ENCODE measurements at regions not wholly inside any gene's neighbourhood (a gene's known extent, or its start where the extent isn't known, plus 50 kb on each side); places are given as distances from the start of the nearest gene placed in this dataset.

DNA sequence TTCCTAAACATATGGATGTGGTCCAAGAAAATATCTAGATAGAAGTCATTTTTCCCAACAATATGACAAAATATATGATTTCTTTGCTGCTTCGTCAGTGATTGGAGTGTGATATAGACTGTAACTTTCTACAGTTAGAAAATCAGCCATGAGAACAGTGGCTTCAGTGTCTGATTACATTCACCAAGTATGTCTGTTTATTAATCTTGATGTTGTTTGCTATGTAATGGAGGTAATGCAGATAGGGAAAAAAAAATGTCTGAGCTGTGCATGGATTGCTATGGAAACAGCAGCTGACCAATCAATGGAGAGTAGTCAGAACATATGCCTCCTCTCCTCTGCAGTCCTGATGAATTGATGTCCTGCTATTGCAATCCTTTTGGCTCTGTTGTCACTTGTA is 72.3 kb upstream of the GAP43 start:
- Histone ChIP-seq H3K27ac (no peak overlapping the region), H3K4me3 (no peak overlapping the region), H3K4me1 (no peaks in the 10 kb centered on the region), H3K4me2 (no peak overlapping the region), H3K9me3 (no peaks in the 10 kb centered on the region)
- TF ChIP-seq ZNF302 (CRISPR knock-in tag; IDR thresholded peaks at IDR 0.05) (no peak), CEBPB (IDR thresholded peaks at IDR 0.05) (no peak), FOSB (CRISPR knock-in tag; IDR thresholded peaks at IDR 0.05) (no peak), PHF8 (IDR thresholded peaks at IDR 0.05; ENCODE audit: borderline replicate concordance, low read depth) (no peak)
- TF ChIP-seq, protein P1, sequence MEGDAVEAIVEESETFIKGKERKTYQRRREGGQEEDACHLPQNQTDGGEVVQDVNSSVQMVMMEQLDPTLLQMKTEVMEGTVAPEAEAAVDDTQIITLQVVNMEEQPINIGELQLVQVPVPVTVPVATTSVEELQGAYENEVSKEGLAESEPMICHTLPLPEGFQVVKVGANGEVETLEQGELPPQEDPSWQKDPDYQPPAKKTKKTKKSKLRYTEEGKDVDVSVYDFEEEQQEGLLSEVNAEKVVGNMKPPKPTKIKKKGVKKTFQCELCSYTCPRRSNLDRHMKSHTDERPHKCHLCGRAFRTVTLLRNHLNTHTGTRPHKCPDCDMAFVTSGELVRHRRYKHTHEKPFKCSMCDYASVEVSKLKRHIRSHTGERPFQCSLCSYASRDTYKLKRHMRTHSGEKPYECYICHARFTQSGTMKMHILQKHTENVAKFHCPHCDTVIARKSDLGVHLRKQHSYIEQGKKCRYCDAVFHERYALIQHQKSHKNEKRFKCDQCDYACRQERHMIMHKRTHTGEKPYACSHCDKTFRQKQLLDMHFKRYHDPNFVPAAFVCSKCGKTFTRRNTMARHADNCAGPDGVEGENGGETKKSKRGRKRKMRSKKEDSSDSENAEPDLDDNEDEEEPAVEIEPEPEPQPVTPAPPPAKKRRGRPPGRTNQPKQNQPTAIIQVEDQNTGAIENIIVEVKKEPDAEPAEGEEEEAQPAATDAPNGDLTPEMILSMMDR (IDR thresholded peaks at IDR 0.05), result no peak
- POLR2A ChIA-PET, result no interaction called here
- DNase-seq (ENCODE audit: low read depth in 1 of 2, low spot score in 1 of 2) (no peak), ATAC-seq (no peak), FAIRE-seq (no peak)
- 37% methylated on average over 1 of the region's 1 CpG for WGBS (ENCODE audit: missing lambda C conversion rate)
- CTCF ChIA-PET, result interaction anchor here (1.2 kb wide), 1 partner anchor 143 kb away, joined by 3 read pairs; no protein-coding TSS in a partner anchor

- H3K4me1 ChIP-seq, result no peaks in the 10 kb centered on the region
These were observed 71.3 kb upstream of the GAP43 start for GRCh38 chr3:115552007-115552406.

DNA sequence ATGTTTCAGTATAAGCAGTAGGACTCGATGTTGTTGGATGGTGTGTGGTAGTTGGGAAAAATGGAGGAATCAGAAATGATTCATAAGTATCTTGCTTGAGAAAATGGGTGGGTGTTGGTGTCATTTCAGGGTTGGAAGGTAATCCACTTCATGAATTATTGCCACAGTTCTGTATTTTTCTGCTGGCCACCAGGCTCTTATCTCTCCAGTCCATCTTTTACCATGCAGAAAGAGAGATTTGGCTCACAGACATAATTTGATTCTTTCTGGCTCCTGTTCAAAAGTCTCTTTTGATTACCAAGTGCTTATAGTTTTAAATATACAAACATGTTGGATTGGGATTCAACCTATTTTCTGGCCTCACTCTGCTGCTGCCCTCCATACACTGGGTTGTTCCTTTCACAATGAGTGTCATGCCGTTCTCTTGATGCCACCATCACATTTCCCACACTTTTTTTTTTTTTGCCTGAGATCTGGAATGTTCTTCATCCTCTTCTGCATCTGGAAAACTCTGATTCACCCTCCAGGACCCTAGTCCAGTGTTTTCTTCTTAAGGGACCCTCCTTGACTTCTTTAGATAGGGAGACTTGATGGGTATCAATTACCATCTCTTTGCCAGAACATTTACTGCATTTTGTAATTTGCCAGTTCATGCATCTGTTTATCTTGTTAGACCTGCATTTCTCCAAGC is 69.4 kb upstream of the GAP43 start:
- POLR2A ChIA-PET, result no interaction called here

More at GRCh38 chr3:115552007-115552406, 71.3 kb upstream of the GAP43 start:
- ChIA-PET CTCF (interaction anchor here (1.0 kb wide), 1 partner anchor 9 kb away, joined by 3 read pairs; no protein-coding TSS in a partner anchor), POLR2A (no interaction called here)
- DNase-seq (ENCODE audit: low read depth in 1 of 2, low spot score in 1 of 2) (no peak), ATAC-seq (no peak), FAIRE-seq (no peak)
- no peak for TF ChIP-seq ZFP36 (IDR thresholded peaks at IDR 0.05; ENCODE audit: borderline replicate concordance, partially characterized antibody)
- TF ChIP-seq NR3C1 (IDR thresholded peaks at IDR 0.05), result no peak
- TF ChIP-seq MAZ (IDR thresholded peaks at IDR 0.05; ENCODE audit: borderline replicate concordance, low read depth, low read length), result no peak
- TF ChIP-seq TFCP2L1 (CRISPR knock-in tag; IDR thresholded peaks at IDR 0.05), result no peak
- no peak for TF ChIP-seq RNF2 (IDR thresholded peaks at IDR 0.05; ENCODE audit: borderline replicate concordance, low read depth)
- no peak for TF ChIP-seq FOSB (CRISPR knock-in tag; IDR thresholded peaks at IDR 0.05)
- TF ChIP-seq JUN (IDR thresholded peaks at IDR 0.05), result no peak
- no peak for TF ChIP-seq RCOR1 (IDR thresholded peaks at IDR 0.05; ENCODE audit: low read depth, low read length)
- no peak for TF ChIP-seq ZSCAN20 (CRISPR knock-in tag; IDR thresholded peaks at IDR 0.05)
- TF ChIP-seq E2F6 (IDR thresholded peaks at IDR 0.05; ENCODE audit: borderline replicate concordance, low read depth), result no peak
- TF ChIP-seq POLR2AphosphoS2 (conservative IDR thresholded peaks at IDR 0.05; ENCODE audit: low read length), result no peak
- TF ChIP-seq HOXB5 (CRISPR knock-in tag; IDR thresholded peaks at IDR 0.05), result no peak
- no peak for TF ChIP-seq FOSL2 (IDR thresholded peaks at IDR 0.05)
- TF ChIP-seq FOSL2 (CRISPR knock-in tag; IDR thresholded peaks at IDR 0.05), result no peak
- no peak for TF ChIP-seq NFE2L2 (conservative IDR thresholded peaks at IDR 0.05; ENCODE audit: low read length)
- Histone ChIP-seq H3K9me3 (no peaks in the 10 kb centered on the region), H3K4me3 (no peak overlapping the region), H3K4me2 (no peak overlapping the region), H3K27ac (no peak overlapping the region)
- WGBS (ENCODE audit: missing lambda C conversion rate), result 39% methylated on average over 3 of the region's 3 CpGs

More for the DNA sequence above, 69.4 kb upstream of the GAP43 start:
- CTCF ChIA-PET, result no interaction called here
- TF ChIP-seq HOXB13 (CRISPR knock-in tag; IDR thresholded peaks at IDR 0.05; ENCODE audit: low read depth) (no peak), MYC (IDR thresholded peaks at IDR 0.05; ENCODE audit: borderline replicate concordance, low read length) (no peak), HDAC2 (IDR thresholded peaks at IDR 0.05) (no peak), USF2 (IDR thresholded peaks at IDR 0.05) (no peak), FOXS1 (CRISPR knock-in tag; IDR thresholded peaks at IDR 0.05) (no peak), RAD21 (conservative IDR thresholded peaks at IDR 0.05 in 1 of 2, IDR thresholded peaks at IDR 0.05 in 1 of 2) (no peak), BCL3 (IDR thresholded peaks at IDR 0.05) (no peak), ZC3H11A (IDR thresholded peaks at IDR 0.05) (no peak), RFX5 (IDR thresholded peaks at IDR 0.05) (no peak), EP300 (IDR thresholded peaks at IDR 0.05) (no peak)
- TF ChIP-seq, protein P2, sequence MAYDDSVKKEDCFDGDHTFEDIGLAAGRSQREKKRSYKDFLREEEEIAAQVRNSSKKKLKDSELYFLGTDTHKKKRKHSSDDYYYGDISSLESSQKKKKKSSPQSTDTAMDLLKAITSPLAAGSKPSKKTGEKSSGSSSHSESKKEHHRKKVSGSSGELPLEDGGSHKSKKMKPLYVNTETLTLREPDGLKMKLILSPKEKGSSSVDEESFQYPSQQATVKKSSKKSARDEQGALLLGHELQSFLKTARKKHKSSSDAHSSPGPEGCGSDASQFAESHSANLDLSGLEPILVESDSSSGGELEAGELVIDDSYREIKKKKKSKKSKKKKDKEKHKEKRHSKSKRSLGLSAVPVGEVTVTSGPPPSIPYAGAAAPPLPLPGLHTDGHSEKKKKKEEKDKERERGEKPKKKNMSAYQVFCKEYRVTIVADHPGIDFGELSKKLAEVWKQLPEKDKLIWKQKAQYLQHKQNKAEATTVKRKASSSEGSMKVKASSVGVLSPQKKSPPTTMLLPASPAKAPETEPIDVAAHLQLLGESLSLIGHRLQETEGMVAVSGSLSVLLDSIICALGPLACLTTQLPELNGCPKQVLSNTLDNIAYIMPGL (CRISPR knock-in tag; IDR thresholded peaks at IDR 0.05; ENCODE audit: borderline replicate concordance), result no peak
- Histone ChIP-seq H3K4me1 (no peaks in the 10 kb centered on the region), H3K4me2 (no peak overlapping the region), H3K27ac (no peak overlapping the region), H3K4me3 (no peak overlapping the region), H3K9me3 (no peaks in the 10 kb centered on the region)
- DNase-seq (ENCODE audit: low read depth in 1 of 2, low spot score in 1 of 2), result no peak
- 8% methylated on average over 2 of the region's 2 CpGs for WGBS (ENCODE audit: missing lambda C conversion rate)
- no peak for FAIRE-seq
- no peak for ATAC-seq

Data from A549 (cell line).